Colonic mucosa (tissue), 4 donors: ENCODE measurements at regions not wholly inside any gene's neighbourhood (a gene's known extent, or its start where the extent isn't known, plus 50 kb on each side); places are given as distances from the start of the nearest gene placed in this dataset.

ENCODE experiments used
- DNase-seq: peaks from one replicate; pipeline ENCODE4 v3.0.0-alpha.2; 2020
- H3K27ac ChIP-seq: fragments of 200-600 bp; one replicate; pipeline ENCODE4 v1.8.0; 2021
- H3K27me3 ChIP-seq: fragments of 200-600 bp; one replicate; pipeline ENCODE4 v1.8.0; 2021
- H3K36me3 ChIP-seq: fragments of 200-600 bp; one replicate; pipeline ENCODE4 v1.8.0; 2021
- H3K4me1 ChIP-seq: fragments of 200-600 bp; one replicate; pipeline ENCODE4 v1.8.0; 2021; ENCODE audit warnings: mild to moderate bottlenecking
- H3K4me3 ChIP-seq: fragments of 200-600 bp; one replicate; pipeline ENCODE4 v1.8.0; 2021
- H3K9ac ChIP-seq, 2 donors: one replicate each; pipeline ENCODE4 v1.7.0; 2013; ENCODE audit warnings: control low read depth in 2 of 2, low read depth in 2 of 2, low read length in 2 of 2
- H3K9me3 ChIP-seq: fragments of 200-600 bp; one replicate; pipeline ENCODE4 v1.8.0; 2021
- intact Hi-C: fragments of 100-400 bp; cut with DNase I; formaldehyde crosslinking; loops from one replicate; pipeline ENCODE4 v1.14.1; 2022
- TF ChIP-seq, protein P1 (sequence below): fragments of 200-600 bp; IDR thresholded peaks from one replicate; pipeline ENCODE4 v1.8.0; 2022; ENCODE audit warnings: antibody characterized with exemption, mild to moderate bottlenecking
- donor health status: healthy.
- donor health status: DM: no; HTN: no; CAD: no.
- donor health status: DM: no; HTN: no; CAD: no.

DNA sequence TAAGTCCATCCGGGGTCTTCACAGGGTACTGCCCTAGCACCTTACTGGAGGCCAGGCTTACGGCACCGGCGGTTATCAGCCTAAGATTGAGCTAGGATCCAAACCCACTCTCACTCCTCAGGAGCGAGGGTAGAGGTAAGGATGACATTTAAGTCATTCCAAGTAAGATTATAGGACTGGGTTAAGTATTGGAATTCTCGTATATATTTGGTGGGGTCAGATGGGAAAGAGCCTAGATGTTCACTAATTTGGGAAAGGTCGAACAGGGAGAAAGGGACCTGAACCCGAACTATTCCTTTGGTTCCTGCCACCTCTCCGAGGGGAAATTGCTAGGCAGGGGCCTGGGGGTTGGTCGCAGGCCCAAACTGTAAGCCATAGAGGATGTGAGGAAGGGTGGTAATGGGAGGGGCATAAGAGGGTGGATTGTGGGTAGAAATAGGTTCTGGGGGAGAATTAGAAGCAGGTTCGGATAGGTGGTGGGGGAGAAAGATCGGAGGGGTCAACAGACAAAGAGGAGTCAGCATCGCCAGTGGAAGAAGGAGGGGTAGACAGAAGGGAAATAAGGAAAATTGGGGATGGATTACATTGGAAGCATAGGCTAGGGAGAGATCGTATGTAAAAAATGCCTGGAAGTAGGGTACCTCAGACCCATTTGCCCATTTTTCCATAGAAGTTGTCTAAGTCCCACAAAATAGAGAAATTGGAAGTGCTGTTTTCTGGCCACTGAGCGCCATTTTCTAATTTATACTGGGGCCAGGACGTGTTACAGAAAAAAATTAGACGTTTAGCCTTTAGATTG, 747.1 kb upstream of the ADGRB3 start:
- no peak overlapping the region for H3K4me3 ChIP-seq
- no peaks in the 10 kb centered on the region for H3K4me1 ChIP-seq
- TF ChIP-seq, protein P1, sequence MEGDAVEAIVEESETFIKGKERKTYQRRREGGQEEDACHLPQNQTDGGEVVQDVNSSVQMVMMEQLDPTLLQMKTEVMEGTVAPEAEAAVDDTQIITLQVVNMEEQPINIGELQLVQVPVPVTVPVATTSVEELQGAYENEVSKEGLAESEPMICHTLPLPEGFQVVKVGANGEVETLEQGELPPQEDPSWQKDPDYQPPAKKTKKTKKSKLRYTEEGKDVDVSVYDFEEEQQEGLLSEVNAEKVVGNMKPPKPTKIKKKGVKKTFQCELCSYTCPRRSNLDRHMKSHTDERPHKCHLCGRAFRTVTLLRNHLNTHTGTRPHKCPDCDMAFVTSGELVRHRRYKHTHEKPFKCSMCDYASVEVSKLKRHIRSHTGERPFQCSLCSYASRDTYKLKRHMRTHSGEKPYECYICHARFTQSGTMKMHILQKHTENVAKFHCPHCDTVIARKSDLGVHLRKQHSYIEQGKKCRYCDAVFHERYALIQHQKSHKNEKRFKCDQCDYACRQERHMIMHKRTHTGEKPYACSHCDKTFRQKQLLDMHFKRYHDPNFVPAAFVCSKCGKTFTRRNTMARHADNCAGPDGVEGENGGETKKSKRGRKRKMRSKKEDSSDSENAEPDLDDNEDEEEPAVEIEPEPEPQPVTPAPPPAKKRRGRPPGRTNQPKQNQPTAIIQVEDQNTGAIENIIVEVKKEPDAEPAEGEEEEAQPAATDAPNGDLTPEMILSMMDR, result no peak
- no peak overlapping the region for H3K27ac ChIP-seq
- no peaks in the 10 kb centered on the region for H3K9me3 ChIP-seq
- no peak for DNase-seq
- intact Hi-C loops, result no loop called here
- H3K36me3 ChIP-seq, result no peaks in the 10 kb centered on the region
- no peak overlapping the region for H3K9ac ChIP-seq
- H3K27me3 ChIP-seq, result no peaks in the 10 kb centered on the region

DNA sequence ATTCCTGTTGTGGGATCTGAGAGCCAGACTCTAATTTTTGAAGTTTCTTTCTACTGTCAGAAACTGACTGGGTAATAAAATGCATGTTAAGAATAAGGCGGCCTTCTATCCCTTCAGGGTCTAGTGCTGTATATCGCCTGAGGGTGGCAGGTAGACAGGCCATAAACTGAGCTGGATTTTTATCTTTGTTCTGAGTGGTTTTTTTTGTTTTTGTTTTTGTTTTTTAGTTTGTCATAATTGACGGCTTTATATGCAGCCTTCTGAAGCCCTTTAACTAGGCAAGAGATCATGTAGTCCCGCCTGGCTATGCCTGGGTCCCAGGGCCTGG, 747.7 kb upstream of the ADGRB3 start:
- no peaks in the 10 kb centered on the region for H3K27me3 ChIP-seq
- no peak for DNase-seq
- intact Hi-C loops, result no loop called here
- H3K27ac ChIP-seq, result no peak overlapping the region
- no peak overlapping the region for H3K4me3 ChIP-seq
- H3K4me1 ChIP-seq, result no peaks in the 10 kb centered on the region
- TF ChIP-seq, protein P1, result no peak
- no peaks in the 10 kb centered on the region for H3K9me3 ChIP-seq
- H3K36me3 ChIP-seq, result no peaks in the 10 kb centered on the region
- no peak overlapping the region for H3K9ac ChIP-seq

DNA sequence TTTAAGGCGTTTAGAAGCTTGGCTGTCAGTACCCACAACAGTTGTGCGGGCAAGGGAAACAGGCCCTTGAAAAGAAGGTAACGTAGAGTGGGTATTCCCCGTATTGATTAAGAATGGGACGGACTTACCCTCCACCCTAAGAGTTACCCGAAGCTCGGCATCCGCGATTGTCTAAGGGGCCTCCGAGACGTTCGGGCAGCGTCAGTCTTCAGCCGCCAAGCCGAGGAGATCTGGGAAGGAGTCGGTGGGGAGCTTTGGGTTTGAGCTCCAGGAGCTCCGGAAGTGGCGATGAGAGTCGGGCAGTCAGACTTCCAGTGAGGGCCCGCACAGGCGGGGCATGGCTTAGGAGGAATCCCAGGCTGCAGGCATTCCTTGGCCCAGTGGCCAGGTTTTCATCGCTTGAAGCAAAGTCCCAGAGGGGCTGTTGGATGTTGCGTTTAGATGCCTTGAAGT, 748.2 kb upstream of the ADGRB3 start:
- Histone ChIP-seq H3K27ac (no peak overlapping the region), H3K36me3 (no peaks in the 10 kb centered on the region), H3K9ac (no peak overlapping the region), H3K4me1 (no peaks in the 10 kb centered on the region), H3K9me3 (no peaks in the 10 kb centered on the region), H3K4me3 (no peak overlapping the region), H3K27me3 (no peaks in the 10 kb centered on the region)
- no peak for DNase-seq
- TF ChIP-seq, protein P1, result no peak
- intact Hi-C loops, result no loop called here

DNA sequence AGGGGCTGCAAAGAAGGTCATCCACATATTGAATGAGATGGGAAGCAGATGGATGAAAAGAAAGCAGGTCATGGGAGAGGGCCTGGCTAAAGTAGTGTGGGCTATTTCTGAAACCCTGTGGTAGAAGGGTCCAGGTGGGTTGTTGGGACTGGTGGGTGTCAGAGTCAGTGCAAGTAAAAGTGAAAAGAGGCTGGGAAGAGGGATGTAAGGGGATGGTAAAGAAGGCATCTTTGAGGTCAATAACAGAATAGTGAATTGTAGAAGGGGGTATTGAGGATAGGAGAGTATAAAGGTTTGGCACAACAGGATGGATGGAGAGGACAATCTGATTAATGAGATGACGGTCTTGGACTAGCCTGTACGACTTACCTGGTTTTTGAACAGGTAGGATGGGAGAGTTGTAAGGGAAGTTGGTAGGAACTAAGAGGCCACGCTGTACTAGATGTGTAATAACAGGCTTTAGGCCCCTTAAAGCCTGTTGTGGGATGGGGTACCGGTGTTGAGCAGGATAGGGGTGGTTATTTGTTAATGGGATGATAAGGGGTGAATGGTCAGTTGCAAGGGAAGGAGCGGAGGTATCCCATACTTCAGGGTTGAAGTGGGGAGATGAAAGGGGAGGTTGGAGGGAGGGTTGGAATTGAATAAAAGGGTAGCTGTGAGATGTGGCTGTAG, 748.9 kb upstream of the ADGRB3 start:
- intact Hi-C loops, result no loop called here
- DNase-seq, result no peak
- Histone ChIP-seq H3K27me3 (no peaks in the 10 kb centered on the region), H3K36me3 (no peaks in the 10 kb centered on the region), H3K9me3 (no peaks in the 10 kb centered on the region), H3K4me1 (no peaks in the 10 kb centered on the region), H3K4me3 (no peak overlapping the region), H3K27ac (no peak overlapping the region), H3K9ac (no peak overlapping the region)
- TF ChIP-seq, protein P1, result no peak

DNA sequence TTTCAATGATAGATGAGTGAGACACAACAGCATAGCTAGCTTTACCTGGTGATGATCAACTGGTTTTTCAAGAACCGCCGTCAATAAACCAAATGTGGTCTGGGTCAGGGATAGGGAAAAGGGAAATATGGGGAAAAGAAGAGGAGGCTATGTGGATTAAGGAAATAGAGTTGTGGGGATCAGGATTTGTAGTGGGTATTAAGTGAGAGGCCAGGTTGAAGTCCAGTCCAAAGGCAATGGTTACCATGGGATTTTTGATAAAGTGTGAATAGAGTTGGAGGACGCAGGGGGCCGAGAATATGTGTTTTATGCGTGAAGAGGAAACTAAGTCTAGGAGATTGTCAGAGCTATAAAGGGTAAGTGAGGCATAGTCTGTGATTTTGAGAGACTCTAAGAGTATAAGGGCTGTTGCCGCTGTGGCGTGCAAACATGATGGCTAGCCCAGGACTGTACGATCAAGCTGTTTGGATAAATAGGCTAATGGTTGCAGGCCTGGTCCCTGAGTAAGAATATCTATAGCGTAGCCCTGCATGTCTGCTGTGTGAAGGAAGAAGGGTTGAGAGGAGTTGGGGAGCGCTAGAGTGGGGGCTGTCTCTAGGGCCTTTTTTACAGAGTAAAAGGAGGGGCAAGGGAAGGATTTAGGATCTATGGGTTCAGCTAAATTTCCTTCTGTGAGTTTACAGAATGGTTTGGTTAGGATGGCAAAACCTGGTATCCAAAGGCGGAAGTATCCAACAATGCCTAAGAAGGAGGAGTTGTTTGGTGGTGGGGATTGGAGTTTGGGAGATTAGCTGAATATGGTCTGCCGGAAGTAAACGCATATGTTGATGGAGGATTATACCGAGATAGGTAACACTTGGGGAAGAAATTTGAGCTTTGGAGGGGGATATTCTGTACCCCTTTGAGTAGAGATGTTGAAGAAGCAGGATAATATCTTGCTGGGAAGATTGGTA, 749.7 kb upstream of the ADGRB3 start:
- no peak overlapping the region for H3K4me3 ChIP-seq
- TF ChIP-seq, protein P1, result no peak
- no peaks in the 10 kb centered on the region for H3K36me3 ChIP-seq
- no peaks in the 10 kb centered on the region for H3K4me1 ChIP-seq
- H3K9ac ChIP-seq, result no peak overlapping the region
- H3K9me3 ChIP-seq, result no peaks in the 10 kb centered on the region
- DNase-seq, result no peak
- intact Hi-C loops, result no loop called here
- no peak overlapping the region for H3K27ac ChIP-seq
- no peaks in the 10 kb centered on the region for H3K27me3 ChIP-seq
